ENCODE measurements at regions not wholly inside any gene's neighbourhood (a gene's known extent, or its start where the extent isn't known, plus 50 kb on each side); places are given as distances from the start of the nearest gene placed in this dataset.

DNA sequence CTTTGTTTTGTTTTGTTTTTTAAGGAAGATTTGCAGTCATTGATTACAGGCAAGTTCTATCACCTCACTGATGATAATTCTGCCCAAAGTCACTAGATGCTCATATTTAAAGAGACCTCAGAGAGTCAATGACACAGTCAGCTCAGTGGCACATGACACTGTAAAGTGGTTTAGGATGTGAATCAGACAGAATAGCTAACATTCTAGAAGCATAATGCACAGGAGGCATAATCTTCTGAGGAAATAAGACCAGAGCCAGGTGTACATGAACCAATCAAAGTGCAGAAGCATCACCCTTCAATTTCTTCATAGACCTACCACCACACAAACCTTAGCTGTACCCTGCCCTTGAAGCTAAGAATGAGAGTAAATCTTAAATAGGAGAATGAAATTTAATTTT, 268.5 kb downstream of the BRINP2 start:
- H4K8ac ChIP-seq (ENCODE audit: low read depth in 2 of 2, low read length in 2 of 2) = no peak overlapping the region
- CTCF ChIA-PET = interaction anchor here (0.6 kb wide), 1 partner anchor 12 kb away, joined by 3 read pairs; no protein-coding TSS in a partner anchor
- in situ Hi-C loops (cut with MboI; ENCODE audit: low sequenced_read_pairs) = no loop called here
- no peak overlapping the region for H3K18ac ChIP-seq (ENCODE audit: low read depth, low read length)
- H3K4me3 ChIP-seq (ENCODE audit: insufficient read depth, low read depth, low read length) = no peak overlapping the region
- H2BK20ac ChIP-seq (ENCODE audit: low read depth, low read length) = no peak overlapping the region
- H3K56ac ChIP-seq (ENCODE audit: extremely low read depth, insufficient read depth, low read length) = no peak overlapping the region
- no peak for TF ChIP-seq RCOR1 (IDR thresholded peaks at IDR 0.05; ENCODE audit: insufficient replicate concordance, low read length)
- TF ChIP-seq, protein P1, sequence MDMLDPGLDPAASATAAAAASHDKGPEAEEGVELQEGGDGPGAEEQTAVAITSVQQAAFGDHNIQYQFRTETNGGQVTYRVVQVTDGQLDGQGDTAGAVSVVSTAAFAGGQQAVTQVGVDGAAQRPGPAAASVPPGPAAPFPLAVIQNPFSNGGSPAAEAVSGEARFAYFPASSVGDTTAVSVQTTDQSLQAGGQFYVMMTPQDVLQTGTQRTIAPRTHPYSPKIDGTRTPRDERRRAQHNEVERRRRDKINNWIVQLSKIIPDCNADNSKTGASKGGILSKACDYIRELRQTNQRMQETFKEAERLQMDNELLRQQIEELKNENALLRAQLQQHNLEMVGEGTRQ (IDR thresholded peaks at IDR 0.05; ENCODE audit: low read depth, low read length) = no peak
- no peak for TF ChIP-seq BHLHE40 (IDR thresholded peaks at IDR 0.05; ENCODE audit: low read depth, low read length)
- no peak for TF ChIP-seq MAZ (IDR thresholded peaks at IDR 0.05; ENCODE audit: borderline replicate concordance, low read depth, low read length)
- no peak for TF ChIP-seq CHD1 (IDR thresholded peaks at IDR 0.05; ENCODE audit: low read depth, low read length)
- TF ChIP-seq, protein P2, sequence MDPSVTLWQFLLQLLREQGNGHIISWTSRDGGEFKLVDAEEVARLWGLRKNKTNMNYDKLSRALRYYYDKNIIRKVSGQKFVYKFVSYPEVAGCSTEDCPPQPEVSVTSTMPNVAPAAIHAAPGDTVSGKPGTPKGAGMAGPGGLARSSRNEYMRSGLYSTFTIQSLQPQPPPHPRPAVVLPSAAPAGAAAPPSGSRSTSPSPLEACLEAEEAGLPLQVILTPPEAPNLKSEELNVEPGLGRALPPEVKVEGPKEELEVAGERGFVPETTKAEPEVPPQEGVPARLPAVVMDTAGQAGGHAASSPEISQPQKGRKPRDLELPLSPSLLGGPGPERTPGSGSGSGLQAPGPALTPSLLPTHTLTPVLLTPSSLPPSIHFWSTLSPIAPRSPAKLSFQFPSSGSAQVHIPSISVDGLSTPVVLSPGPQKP (IDR thresholded peaks at IDR 0.05; ENCODE audit: borderline replicate concordance, low read depth, low read length) = no peak
- TF ChIP-seq FOS (IDR thresholded peaks at IDR 0.05; ENCODE audit: low read depth, low read length) = no peak
- no peak for TF ChIP-seq NFE2L2 (IDR thresholded peaks at IDR 0.05; ENCODE audit: low read depth, low read length)
- no peak for TF ChIP-seq RFX5 (IDR thresholded peaks at IDR 0.05; ENCODE audit: low read depth, low read length)
- no peak for TF ChIP-seq SMC3 (IDR thresholded peaks at IDR 0.05; ENCODE audit: low read depth, low read length)
- TF ChIP-seq, protein P3, sequence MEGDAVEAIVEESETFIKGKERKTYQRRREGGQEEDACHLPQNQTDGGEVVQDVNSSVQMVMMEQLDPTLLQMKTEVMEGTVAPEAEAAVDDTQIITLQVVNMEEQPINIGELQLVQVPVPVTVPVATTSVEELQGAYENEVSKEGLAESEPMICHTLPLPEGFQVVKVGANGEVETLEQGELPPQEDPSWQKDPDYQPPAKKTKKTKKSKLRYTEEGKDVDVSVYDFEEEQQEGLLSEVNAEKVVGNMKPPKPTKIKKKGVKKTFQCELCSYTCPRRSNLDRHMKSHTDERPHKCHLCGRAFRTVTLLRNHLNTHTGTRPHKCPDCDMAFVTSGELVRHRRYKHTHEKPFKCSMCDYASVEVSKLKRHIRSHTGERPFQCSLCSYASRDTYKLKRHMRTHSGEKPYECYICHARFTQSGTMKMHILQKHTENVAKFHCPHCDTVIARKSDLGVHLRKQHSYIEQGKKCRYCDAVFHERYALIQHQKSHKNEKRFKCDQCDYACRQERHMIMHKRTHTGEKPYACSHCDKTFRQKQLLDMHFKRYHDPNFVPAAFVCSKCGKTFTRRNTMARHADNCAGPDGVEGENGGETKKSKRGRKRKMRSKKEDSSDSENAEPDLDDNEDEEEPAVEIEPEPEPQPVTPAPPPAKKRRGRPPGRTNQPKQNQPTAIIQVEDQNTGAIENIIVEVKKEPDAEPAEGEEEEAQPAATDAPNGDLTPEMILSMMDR (conservative IDR thresholded peaks at IDR 0.05; ENCODE audit: low read depth, low read length) = no peak
- no peak for TF ChIP-seq MAFK (IDR thresholded peaks at IDR 0.05; ENCODE audit: low read depth, low read length)
- no peak for TF ChIP-seq CEBPB (IDR thresholded peaks at IDR 0.05; ENCODE audit: low read depth, low read length)
- no peak for TF ChIP-seq MXI1 (IDR thresholded peaks at IDR 0.05; ENCODE audit: borderline replicate concordance, low read depth, low read length)
- no peak for TF ChIP-seq POLR2A (IDR thresholded peaks at IDR 0.05; ENCODE audit: low read depth, low read length)
- no peak for TF ChIP-seq RAD21 (IDR thresholded peaks at IDR 0.05; ENCODE audit: low read length)
- H3K4me2 ChIP-seq (ENCODE audit: low read depth, low read length) = no peak overlapping the region
- no peak overlapping the region for H2BK5ac ChIP-seq (ENCODE audit: low read depth, low read length, poor library complexity, severe bottlenecking)
- no peak overlapping the region for H2AFZ ChIP-seq (replicated peaks; ENCODE audit: low read length, poor library complexity)
- no peak overlapping the region for H3K14ac ChIP-seq (replicated peaks; ENCODE audit: low read depth, low read length)
- H3K4ac ChIP-seq (ENCODE audit: low read depth, low read length) = no peak overlapping the region
- no TSS peak for BruUV-seq (replicated peaks)
- no peak for DNase-seq
- no peaks in the 10 kb centered on the region for H3K79me1 ChIP-seq (ENCODE audit: low read depth in 1 of 2, low read length in 2 of 2)
- H3K9me1 ChIP-seq (ENCODE audit: insufficient read depth, low read length) = no peaks in the 10 kb centered on the region
- dilution Hi-C loops (cut with HindIII; ENCODE audit: low sequenced_read_pairs, unreplicated experiment) = no loop called here
- no peaks in the 10 kb centered on the region for H3K27me3 ChIP-seq (ENCODE audit: control insufficient read depth, insufficient read depth, low read length)
- no peak overlapping the region for H4K5ac ChIP-seq (ENCODE audit: low read depth, low read length)
- no peak overlapping the region for H3K23ac ChIP-seq (ENCODE audit: low read depth, low read length)
- POLR2A ChIA-PET (ENCODE audit: unreplicated experiment) = no interaction called here
- H3K4me1 ChIP-seq (ENCODE audit: control insufficient read depth, insufficient read depth, low read length) = no peaks in the 10 kb centered on the region
- no peak overlapping the region for H2BK120ac ChIP-seq (ENCODE audit: low read depth, low read length)
- H3K27ac ChIP-seq (ENCODE audit: insufficient read depth, low read length) = no peak overlapping the region
- H4K20me1 ChIP-seq (ENCODE audit: insufficient read depth, low read length) = no peaks in the 10 kb centered on the region
- no peak for ATAC-seq (ENCODE audit: low read depth)
- no peak overlapping the region for H4K91ac ChIP-seq (ENCODE audit: insufficient read depth, low read depth, low read length)
- H2AK9ac ChIP-seq (replicated peaks; ENCODE audit: low read depth, low read length, poor library complexity) = no peak overlapping the region
- no peaks in the 10 kb centered on the region for H3K36me3 ChIP-seq (ENCODE audit: control insufficient read depth, insufficient read depth, low read length)
- H2AK5ac ChIP-seq (ENCODE audit: low read depth, low read length) = no peak overlapping the region
- no peaks in the 10 kb centered on the region for H3K9me3 ChIP-seq (ENCODE audit: control insufficient read depth, insufficient read depth, low read length)
- intact Hi-C loops (cut with micrococcal nuclease) = no loop called here
- no peak overlapping the region for H3K9ac ChIP-seq (ENCODE audit: low read depth, low read length)
- no peak overlapping the region for H2BK15ac ChIP-seq (ENCODE audit: low read depth, low read length)
